ENCODE measurements at regions not wholly inside any gene's neighbourhood (a gene's known extent, or its start where the extent isn't known, plus 50 kb on each side); places are given as distances from the start of the nearest gene placed in this dataset.

DNA sequence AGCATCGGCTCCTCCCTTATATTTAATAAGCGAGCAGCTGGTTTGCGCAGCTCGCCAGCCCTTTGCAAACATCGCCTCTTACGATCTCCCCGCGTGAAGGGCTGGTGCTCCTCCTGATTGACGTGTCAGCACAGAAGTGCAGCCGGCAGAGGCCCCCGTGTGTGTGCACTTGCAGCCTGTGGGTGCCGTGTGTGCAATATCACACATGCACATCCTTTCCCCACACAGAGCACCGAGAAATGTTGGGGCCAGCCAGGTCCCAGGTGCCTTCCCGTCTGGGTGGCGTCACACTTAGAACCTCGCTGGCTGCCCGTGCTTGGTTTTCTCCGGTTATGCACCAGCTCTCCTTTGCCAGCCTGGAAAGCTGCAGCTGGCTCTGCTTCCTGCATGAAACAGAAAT lies 126.6 kb upstream of the AJAP1 start:
- H3K4me3 ChIP-seq: no peak overlapping the region
- H3K27me3 ChIP-seq (replicated peaks; ENCODE audit: insufficient read depth): no peaks in the 10 kb centered on the region
- no peak overlapping the region for H3K27ac ChIP-seq
- no peaks in the 10 kb centered on the region for H3K36me3 ChIP-seq
- DNase-seq (ENCODE audit: low spot score): no peak
- H3K9me3 ChIP-seq: no peaks in the 10 kb centered on the region
- H3K4me1 ChIP-seq (ENCODE audit: control insufficient read depth in 1 of 2, low read depth in 2 of 2): no peaks in the 10 kb centered on the region
- ATAC-seq (ENCODE audit: insufficient number of reproducible peaks, low FRiP score, low read depth): no peak
- TF ChIP-seq, protein P1, sequence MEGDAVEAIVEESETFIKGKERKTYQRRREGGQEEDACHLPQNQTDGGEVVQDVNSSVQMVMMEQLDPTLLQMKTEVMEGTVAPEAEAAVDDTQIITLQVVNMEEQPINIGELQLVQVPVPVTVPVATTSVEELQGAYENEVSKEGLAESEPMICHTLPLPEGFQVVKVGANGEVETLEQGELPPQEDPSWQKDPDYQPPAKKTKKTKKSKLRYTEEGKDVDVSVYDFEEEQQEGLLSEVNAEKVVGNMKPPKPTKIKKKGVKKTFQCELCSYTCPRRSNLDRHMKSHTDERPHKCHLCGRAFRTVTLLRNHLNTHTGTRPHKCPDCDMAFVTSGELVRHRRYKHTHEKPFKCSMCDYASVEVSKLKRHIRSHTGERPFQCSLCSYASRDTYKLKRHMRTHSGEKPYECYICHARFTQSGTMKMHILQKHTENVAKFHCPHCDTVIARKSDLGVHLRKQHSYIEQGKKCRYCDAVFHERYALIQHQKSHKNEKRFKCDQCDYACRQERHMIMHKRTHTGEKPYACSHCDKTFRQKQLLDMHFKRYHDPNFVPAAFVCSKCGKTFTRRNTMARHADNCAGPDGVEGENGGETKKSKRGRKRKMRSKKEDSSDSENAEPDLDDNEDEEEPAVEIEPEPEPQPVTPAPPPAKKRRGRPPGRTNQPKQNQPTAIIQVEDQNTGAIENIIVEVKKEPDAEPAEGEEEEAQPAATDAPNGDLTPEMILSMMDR (IDR thresholded peaks at IDR 0.05): no peak

DNA sequence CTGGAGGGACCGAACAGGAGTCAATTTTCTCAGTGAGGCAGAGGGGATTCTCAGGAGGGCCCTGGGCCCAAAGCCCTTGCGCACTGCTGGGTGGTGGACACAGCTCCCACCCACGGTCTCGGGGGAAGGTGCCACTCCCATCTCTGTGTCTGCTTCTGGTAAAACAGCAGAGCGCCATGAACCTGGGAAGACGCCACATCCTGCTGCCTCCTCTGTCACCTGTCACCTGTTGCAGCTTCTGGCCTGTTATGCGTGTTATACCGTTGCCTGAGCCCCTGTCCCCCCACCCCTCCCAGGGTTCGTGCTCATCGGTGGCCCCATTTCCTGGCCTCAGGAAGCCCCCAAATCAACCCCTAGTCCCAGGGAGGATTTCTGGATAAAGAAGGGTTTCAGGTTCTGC lies 125.8 kb upstream of the AJAP1 start:
- Histone ChIP-seq H3K27ac (no peak overlapping the region), H3K9me3 (no peaks in the 10 kb centered on the region), H3K27me3 (replicated peaks; ENCODE audit: insufficient read depth) (no peaks in the 10 kb centered on the region), H3K4me3 (no peak overlapping the region), H3K4me1 (ENCODE audit: control insufficient read depth in 1 of 2, low read depth in 2 of 2) (no peaks in the 10 kb centered on the region), H3K36me3 (no peaks in the 10 kb centered on the region)
- ATAC-seq (ENCODE audit: insufficient number of reproducible peaks, low FRiP score, low read depth) (no peak), DNase-seq (ENCODE audit: low spot score) (no peak)
- TF ChIP-seq, protein P1 (IDR thresholded peaks at IDR 0.05): no peak

DNA sequence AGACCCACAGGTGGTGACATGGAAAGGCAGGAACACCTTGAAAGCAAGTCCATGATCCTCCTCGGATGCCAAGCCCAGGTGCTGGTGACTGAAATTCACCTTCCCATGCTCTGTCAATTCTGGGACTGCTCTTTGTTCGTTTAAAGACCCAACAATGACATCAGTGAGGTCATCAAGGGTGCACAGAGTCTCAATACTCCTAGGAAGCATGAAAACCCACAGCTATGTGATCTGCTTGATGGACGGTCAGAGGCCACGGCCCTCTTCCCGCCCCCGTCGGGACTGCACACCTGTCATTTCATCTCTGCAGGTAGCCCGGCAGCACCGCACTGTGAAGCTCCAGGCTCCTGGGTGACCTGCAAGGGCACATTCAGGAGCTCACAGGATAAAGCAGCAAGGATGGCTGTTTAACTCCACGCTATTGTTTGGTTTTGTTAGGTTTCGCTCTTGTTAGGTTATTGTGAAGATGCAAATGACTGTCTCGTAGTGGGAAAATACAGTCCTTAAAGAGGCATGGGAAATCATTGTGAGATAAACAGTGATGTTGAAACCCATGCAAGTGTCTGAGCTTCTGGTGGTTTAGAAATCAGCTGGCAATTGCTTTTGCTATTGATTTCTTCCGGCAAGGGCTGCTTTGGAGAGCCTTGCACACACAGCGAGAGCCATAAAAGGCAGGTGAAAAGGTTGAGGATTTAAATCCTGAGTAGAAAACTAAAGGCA lies 124.8 kb upstream of the AJAP1 start:
- H3K4me1 ChIP-seq (ENCODE audit: control insufficient read depth in 1 of 2, low read depth in 2 of 2): no peaks in the 10 kb centered on the region
- no peak for DNase-seq (ENCODE audit: low spot score)
- TF ChIP-seq, protein P1 (IDR thresholded peaks at IDR 0.05): no peak
- no peak for ATAC-seq (ENCODE audit: insufficient number of reproducible peaks, low FRiP score, low read depth)
- no peak overlapping the region for H3K4me3 ChIP-seq
- H3K9me3 ChIP-seq: no peaks in the 10 kb centered on the region
- no peak overlapping the region for H3K27ac ChIP-seq
- H3K27me3 ChIP-seq (replicated peaks; ENCODE audit: insufficient read depth): no peaks in the 10 kb centered on the region
- H3K36me3 ChIP-seq: no peaks in the 10 kb centered on the region

DNA sequence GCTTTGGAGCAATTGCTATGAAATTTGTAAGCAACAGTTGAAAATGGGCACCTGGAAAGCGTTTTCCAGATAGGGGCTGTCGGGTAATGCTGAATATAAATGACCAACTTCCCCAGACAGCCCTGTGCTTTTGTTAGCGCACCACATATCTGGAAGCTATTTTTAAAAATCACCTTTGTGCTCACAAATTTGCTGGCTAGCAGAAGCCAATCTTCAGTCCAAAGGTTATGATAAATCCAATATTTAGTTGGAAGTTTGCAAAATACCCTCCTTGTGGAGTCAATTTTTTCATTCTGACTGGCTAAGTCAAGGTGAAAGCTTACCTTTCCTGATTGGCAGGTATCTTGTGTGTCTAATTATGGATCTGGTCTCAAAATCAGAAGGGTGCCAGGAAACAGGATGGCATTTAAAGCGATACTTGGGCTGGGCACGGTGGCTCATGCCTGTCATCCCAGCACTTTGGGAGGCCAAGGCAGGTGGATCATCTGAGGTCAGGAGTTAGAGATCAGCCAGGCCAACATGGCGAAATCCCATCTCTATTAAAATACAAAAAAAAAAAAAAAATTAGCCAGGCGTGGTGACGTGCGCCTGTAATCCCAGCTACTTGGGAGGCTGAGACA lies 124.1 kb upstream of the AJAP1 start:
- Histone ChIP-seq H3K4me3 (no peak overlapping the region), H3K4me1 (ENCODE audit: control insufficient read depth in 1 of 2, low read depth in 2 of 2) (no peaks in the 10 kb centered on the region), H3K36me3 (no peaks in the 10 kb centered on the region), H3K9me3 (no peaks in the 10 kb centered on the region), H3K27me3 (replicated peaks; ENCODE audit: insufficient read depth) (no peaks in the 10 kb centered on the region), H3K27ac (no peak overlapping the region)
- no peak for DNase-seq (ENCODE audit: low spot score)
- no peak for ATAC-seq (ENCODE audit: insufficient number of reproducible peaks, low FRiP score, low read depth)
- TF ChIP-seq, protein P1 (IDR thresholded peaks at IDR 0.05): no peak

DNA sequence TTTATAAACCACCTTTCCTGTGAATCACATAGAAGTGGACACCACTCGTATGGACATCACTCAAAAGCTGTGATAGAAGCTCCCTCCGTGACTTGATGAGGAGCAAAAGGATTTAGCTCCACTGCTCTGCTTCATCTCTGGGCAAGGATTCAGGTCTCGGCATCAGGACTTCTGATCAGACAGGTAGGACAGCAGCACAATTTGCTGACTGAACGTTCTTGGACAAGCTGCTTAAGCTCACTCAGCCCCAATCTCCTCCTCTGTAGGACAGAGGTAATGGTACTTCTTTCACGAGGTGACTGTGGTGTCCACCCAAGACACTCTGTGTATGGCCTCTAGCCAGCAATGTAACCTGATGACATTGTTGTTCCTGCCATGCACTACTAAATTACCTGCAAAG lies 122.6 kb upstream of the AJAP1 start:
- Histone ChIP-seq H3K27me3 (replicated peaks; ENCODE audit: insufficient read depth) (no peaks in the 10 kb centered on the region), H3K4me3 (no peak overlapping the region), H3K4me1 (ENCODE audit: control insufficient read depth in 1 of 2, low read depth in 2 of 2) (no peaks in the 10 kb centered on the region), H3K27ac (no peak overlapping the region), H3K9me3 (no peaks in the 10 kb centered on the region), H3K36me3 (no peaks in the 10 kb centered on the region)
- TF ChIP-seq, protein P1 (IDR thresholded peaks at IDR 0.05): no peak
- DNase-seq (ENCODE audit: low spot score): no peak
- no peak for ATAC-seq (ENCODE audit: insufficient number of reproducible peaks, low FRiP score, low read depth)
